GM12864 (cell line): ENCODE measurements at regions not wholly inside any gene's neighbourhood (a gene's known extent, or its start where the extent isn't known, plus 50 kb on each side); places are given as distances from the start of the nearest gene placed in this dataset.
"Not testable (repeated sequence)": the region's sequence is repeated elsewhere in the genome, so short reads cannot be mapped to it uniquely, and the experiment has no call there.

Source experiments
- DNase-seq: peaks from one replicate; pipeline ENCODE4 v3.0.0-alpha.2; 2011; ENCODE audit warnings: low read depth
- H3K4me3 ChIP-seq: 2 replicates; pipeline ENCODE4 v1.5.1; 2011; ENCODE audit warnings: mild to moderate bottlenecking, low read depth, low read length, control low read depth
- TF ChIP-seq, protein P1 (sequence below): IDR thresholded peaks from 2 replicates; pipeline ENCODE4 v1.5.1; 2011; ENCODE audit warnings: low read depth, mild to moderate bottlenecking, moderate library complexity, low read length, control low read depth, inconsistent platforms; ENCODE audit errors: missing control alignments

DNA sequence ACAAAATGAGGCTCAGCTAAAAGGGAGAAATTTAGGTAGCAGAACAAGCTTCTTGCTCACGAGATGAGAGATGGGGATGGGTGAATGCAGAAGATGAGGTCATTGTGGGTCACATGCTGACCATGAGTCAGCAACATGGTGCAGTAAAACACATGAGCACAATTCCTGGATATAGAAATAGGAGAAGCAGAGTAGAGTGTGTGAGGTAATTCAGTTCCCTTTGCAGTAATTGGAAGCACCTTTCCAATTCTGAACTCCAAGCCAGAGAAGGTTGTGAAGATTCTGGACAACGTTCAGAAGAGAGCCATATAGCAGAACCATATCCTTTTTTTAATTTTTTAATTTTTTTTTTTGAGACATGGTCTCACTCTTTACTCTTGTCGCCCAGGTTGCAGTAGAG is 62.0 kb upstream of the LMNTD1 start:
- TF ChIP-seq, protein P1, sequence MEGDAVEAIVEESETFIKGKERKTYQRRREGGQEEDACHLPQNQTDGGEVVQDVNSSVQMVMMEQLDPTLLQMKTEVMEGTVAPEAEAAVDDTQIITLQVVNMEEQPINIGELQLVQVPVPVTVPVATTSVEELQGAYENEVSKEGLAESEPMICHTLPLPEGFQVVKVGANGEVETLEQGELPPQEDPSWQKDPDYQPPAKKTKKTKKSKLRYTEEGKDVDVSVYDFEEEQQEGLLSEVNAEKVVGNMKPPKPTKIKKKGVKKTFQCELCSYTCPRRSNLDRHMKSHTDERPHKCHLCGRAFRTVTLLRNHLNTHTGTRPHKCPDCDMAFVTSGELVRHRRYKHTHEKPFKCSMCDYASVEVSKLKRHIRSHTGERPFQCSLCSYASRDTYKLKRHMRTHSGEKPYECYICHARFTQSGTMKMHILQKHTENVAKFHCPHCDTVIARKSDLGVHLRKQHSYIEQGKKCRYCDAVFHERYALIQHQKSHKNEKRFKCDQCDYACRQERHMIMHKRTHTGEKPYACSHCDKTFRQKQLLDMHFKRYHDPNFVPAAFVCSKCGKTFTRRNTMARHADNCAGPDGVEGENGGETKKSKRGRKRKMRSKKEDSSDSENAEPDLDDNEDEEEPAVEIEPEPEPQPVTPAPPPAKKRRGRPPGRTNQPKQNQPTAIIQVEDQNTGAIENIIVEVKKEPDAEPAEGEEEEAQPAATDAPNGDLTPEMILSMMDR, result no peak
- DNase-seq, result no peak
- no peak overlapping the region for H3K4me3 ChIP-seq

GRCh38 chr12:25616286-25616685 is 63.2 kb upstream of the LMNTD1 start:
- DNase-seq, result no peak
- TF ChIP-seq, protein P1, result no peak
- no peak overlapping the region for H3K4me3 ChIP-seq

DNA sequence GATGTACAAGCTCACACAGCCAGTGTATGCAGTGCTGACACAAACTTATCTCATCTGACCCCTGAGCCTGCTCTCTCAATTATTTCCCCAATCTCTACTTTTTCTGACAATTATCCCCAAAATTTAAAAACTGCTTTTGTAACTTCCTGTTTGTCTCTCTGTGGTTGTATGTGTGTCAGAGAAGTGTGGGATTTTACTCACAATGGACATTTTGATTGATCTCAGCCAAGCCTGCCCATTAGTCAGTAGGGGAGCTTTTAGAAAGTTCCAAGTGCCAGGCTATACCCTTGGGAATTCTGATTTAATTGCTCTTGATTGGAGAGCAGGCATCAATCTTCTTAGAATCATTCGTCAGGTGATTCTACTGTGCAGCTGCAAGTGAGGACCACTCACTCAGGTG is 64.9 kb upstream of the LMNTD1 start:
- TF ChIP-seq, protein P1, result no peak
- DNase-seq, result no peak
- H3K4me3 ChIP-seq, result no peak overlapping the region

GRCh38 chr12:25623816-25624215 is 70.7 kb upstream of the LMNTD1 start:
- DNase-seq, result no peak
- H3K4me3 ChIP-seq, result no peak overlapping the region
- TF ChIP-seq, protein P1, result no peak

DNA sequence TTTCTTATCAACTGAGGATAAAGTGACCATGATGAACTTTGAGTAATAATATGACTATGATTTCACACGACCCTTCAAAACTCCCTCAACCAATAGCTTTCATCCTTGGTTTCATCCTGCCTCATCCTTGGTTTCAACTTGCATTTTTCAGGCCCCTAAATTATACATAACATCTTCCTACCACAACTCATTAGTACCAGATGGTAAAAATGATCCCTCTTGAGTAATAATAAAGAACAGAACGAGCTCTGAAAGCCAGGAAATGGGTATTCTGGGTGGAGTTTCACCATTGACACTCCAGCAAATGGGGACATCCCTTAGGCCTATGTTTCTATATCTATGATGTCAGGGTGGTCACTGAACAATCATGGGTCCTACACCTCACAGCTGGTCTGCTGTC is 72.1 kb upstream of the LMNTD1 start:
- no peak for DNase-seq
- no peak overlapping the region for H3K4me3 ChIP-seq
- TF ChIP-seq, protein P1, result no peak

DNA sequence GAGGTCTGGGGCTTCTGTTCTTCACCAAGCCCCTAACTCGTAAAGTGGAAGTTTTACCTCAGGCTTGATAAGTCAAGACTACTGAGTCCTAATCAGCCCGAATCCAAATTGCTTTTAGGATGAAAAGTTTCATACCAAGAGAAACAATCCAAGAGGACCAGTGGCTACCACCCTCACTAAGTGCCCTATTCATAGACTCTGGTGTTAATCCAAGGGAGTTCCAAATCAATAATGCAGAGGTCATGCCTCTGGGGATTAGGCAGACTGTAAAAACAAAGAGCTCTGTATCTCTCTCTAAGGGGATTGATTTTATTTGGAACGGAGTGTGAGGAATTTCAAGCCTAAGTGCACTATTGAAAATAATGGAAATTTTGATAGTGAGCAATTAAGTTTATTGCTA is 76.3 kb upstream of the LMNTD1 start:
- H3K4me3 ChIP-seq, result no peak overlapping the region
- DNase-seq, result no peak
- TF ChIP-seq, protein P1, result no peak

GRCh38 chr12:25630735-25631515 is 77.8 kb upstream of the LMNTD1 start:
- not testable (repeated sequence) for DNase-seq, H3K4me3 ChIP-seq

GRCh38 chr12:25633149-25633548 is 80.1 kb upstream of the LMNTD1 start:
- DNase-seq, H3K4me3 ChIP-seq: not testable (repeated sequence)
